ENCODE measurements at regions not wholly inside any gene's neighbourhood (a gene's known extent, or its start where the extent isn't known, plus 50 kb on each side); places are given as distances from the start of the nearest gene placed in this dataset.

- no peak for ATAC-seq (replicated peaks)
- no peaks in the 10 kb centered on the region for H3K27me3 Mint-ChIP-seq
These were observed 139.5 kb downstream of the ANKRD50 start for GRCh38 chr4:124573056-124573455.

GRCh38 chr4:124579896-124580295, 132.6 kb downstream of the ANKRD50 start:
- Mint-ChIP-seq H3K36me3 (ENCODE audit: insufficient read depth) (no peaks in the 10 kb centered on the region), H3K4me3 (no peak overlapping the region), H3K9me3 (peaks cover 9 to 14% of the 10 kb centered on the region in 2 donors), H3K4me1 (ENCODE audit: low read depth in 2 of 2) (no peaks in the 10 kb centered on the region), H3K27ac (no peak overlapping the region), H3K27me3 (no peaks in the 10 kb centered on the region)
- ATAC-seq (replicated peaks) (no peak), DNase-seq (no peak)

More at GRCh38 chr4:124573056-124573455, 139.5 kb downstream of the ANKRD50 start:
- no peaks in the 10 kb centered on the region for H3K4me1 Mint-ChIP-seq (ENCODE audit: low read depth in 2 of 2)
- H3K36me3 Mint-ChIP-seq (ENCODE audit: insufficient read depth), result no peaks in the 10 kb centered on the region
- H3K9me3 Mint-ChIP-seq, result peaks cover 0 to 2% of the 10 kb centered on the region in 2 donors
- no peak overlapping the region for H3K27ac Mint-ChIP-seq
- no peak for DNase-seq
- no peak overlapping the region for H3K4me3 Mint-ChIP-seq

GRCh38 chr4:124583797-124584196, 128.7 kb downstream of the ANKRD50 start:
- H3K27me3 Mint-ChIP-seq, result no peaks in the 10 kb centered on the region
- DNase-seq (no peak), ATAC-seq (replicated peaks) (no peak)
- H3K9me3 Mint-ChIP-seq, result peaks cover 17 to 27% of the 10 kb centered on the region in 2 donors
- no peaks in the 10 kb centered on the region for H3K4me1 Mint-ChIP-seq (ENCODE audit: low read depth in 2 of 2)
- H3K27ac Mint-ChIP-seq, result no peak overlapping the region
- no peak overlapping the region for H3K4me3 Mint-ChIP-seq
- no peaks in the 10 kb centered on the region for H3K36me3 Mint-ChIP-seq (ENCODE audit: insufficient read depth)

- Mint-ChIP-seq H3K9me3 (peaks cover 6 to 18% of the 10 kb centered on the region in 2 donors), H3K27me3 (no peaks in the 10 kb centered on the region), H3K4me3 (no peak overlapping the region), H3K36me3 (ENCODE audit: insufficient read depth) (no peaks in the 10 kb centered on the region), H3K4me1 (ENCODE audit: low read depth in 2 of 2) (no peaks in the 10 kb centered on the region), H3K27ac (no peak overlapping the region)
- DNase-seq (no peak), ATAC-seq (replicated peaks) (no peak)
These were observed 122.7 kb downstream of the ANKRD50 start for GRCh38 chr4:124589786-124590185.

GRCh38 chr4:124590480-124590879, 122.1 kb downstream of the ANKRD50 start:
- ATAC-seq (replicated peaks) (no peak), DNase-seq (no peak)
- no peak overlapping the region for H3K27ac Mint-ChIP-seq
- H3K27me3 Mint-ChIP-seq, result no peaks in the 10 kb centered on the region
- no peaks in the 10 kb centered on the region for H3K36me3 Mint-ChIP-seq (ENCODE audit: insufficient read depth)
- no peak overlapping the region for H3K4me3 Mint-ChIP-seq
- H3K4me1 Mint-ChIP-seq (ENCODE audit: low read depth in 2 of 2), result no peaks in the 10 kb centered on the region
- H3K9me3 Mint-ChIP-seq, result peaks cover 6 to 17% of the 10 kb centered on the region in 2 donors

- Mint-ChIP-seq H3K9me3 (peaks cover 6 to 9% of the 10 kb centered on the region in 2 donors), H3K36me3 (ENCODE audit: insufficient read depth) (no peaks in the 10 kb centered on the region), H3K27ac (no peak overlapping the region), H3K27me3 (no peaks in the 10 kb centered on the region), H3K4me1 (ENCODE audit: low read depth in 2 of 2) (no peaks in the 10 kb centered on the region), H3K4me3 (no peak overlapping the region)
- DNase-seq, result no peak
- ATAC-seq (replicated peaks), result no peak
These were observed 120.9 kb downstream of the ANKRD50 start for GRCh38 chr4:124591637-124592036.

- Mint-ChIP-seq H3K4me1 (ENCODE audit: low read depth in 2 of 2) (no peaks in the 10 kb centered on the region), H3K27me3 (no peaks in the 10 kb centered on the region), H3K27ac (no peak overlapping the region), H3K9me3 (peaks cover 2 to 4% of the 10 kb centered on the region in 2 donors), H3K36me3 (ENCODE audit: insufficient read depth) (no peaks in the 10 kb centered on the region), H3K4me3 (no peak overlapping the region)
- no peak for DNase-seq
- no peak for ATAC-seq (replicated peaks)
These were observed 119.0 kb downstream of the ANKRD50 start for GRCh38 chr4:124593494-124593893.

GRCh38 chr4:124594945-124595344, 117.6 kb downstream of the ANKRD50 start:
- H3K9me3 Mint-ChIP-seq, result peaks cover 0 to 2% of the 10 kb centered on the region in 2 donors
- no peaks in the 10 kb centered on the region for H3K27me3 Mint-ChIP-seq
- ATAC-seq (replicated peaks) (no peak), DNase-seq (no peak)
- no peaks in the 10 kb centered on the region for H3K36me3 Mint-ChIP-seq (ENCODE audit: insufficient read depth)
- no peak overlapping the region for H3K4me3 Mint-ChIP-seq
- H3K4me1 Mint-ChIP-seq (ENCODE audit: low read depth in 2 of 2), result no peaks in the 10 kb centered on the region
- no peak overlapping the region for H3K27ac Mint-ChIP-seq

GRCh38 chr4:124596816-124597215, 115.7 kb downstream of the ANKRD50 start:
- H3K27me3 Mint-ChIP-seq, result no peaks in the 10 kb centered on the region
- H3K9me3 Mint-ChIP-seq, result peaks cover 0 to 3% of the 10 kb centered on the region in 2 donors
- no peaks in the 10 kb centered on the region for H3K36me3 Mint-ChIP-seq (ENCODE audit: insufficient read depth)
- DNase-seq (no peak), ATAC-seq (replicated peaks) (no peak)
- H3K4me3 Mint-ChIP-seq, result no peak overlapping the region
- no peak overlapping the region for H3K27ac Mint-ChIP-seq
- no peaks in the 10 kb centered on the region for H3K4me1 Mint-ChIP-seq (ENCODE audit: low read depth in 2 of 2)

- no peak for ATAC-seq (replicated peaks)
- Mint-ChIP-seq H3K9me3 (peaks cover 10 to 13% of the 10 kb centered on the region in 2 donors), H3K36me3 (ENCODE audit: insufficient read depth) (no peaks in the 10 kb centered on the region), H3K4me3 (no peak overlapping the region), H3K27ac (no peak overlapping the region), H3K4me1 (ENCODE audit: low read depth in 2 of 2) (no peaks in the 10 kb centered on the region), H3K27me3 (no peaks in the 10 kb centered on the region)
- no peak for DNase-seq
These were observed 102.3 kb downstream of the ANKRD50 start for GRCh38 chr4:124610211-124610610.
